ENCODE measurements at regions not wholly inside any gene's neighbourhood (a gene's known extent, or its start where the extent isn't known, plus 50 kb on each side); places are given as distances from the start of the nearest gene placed in this dataset.

DNA sequence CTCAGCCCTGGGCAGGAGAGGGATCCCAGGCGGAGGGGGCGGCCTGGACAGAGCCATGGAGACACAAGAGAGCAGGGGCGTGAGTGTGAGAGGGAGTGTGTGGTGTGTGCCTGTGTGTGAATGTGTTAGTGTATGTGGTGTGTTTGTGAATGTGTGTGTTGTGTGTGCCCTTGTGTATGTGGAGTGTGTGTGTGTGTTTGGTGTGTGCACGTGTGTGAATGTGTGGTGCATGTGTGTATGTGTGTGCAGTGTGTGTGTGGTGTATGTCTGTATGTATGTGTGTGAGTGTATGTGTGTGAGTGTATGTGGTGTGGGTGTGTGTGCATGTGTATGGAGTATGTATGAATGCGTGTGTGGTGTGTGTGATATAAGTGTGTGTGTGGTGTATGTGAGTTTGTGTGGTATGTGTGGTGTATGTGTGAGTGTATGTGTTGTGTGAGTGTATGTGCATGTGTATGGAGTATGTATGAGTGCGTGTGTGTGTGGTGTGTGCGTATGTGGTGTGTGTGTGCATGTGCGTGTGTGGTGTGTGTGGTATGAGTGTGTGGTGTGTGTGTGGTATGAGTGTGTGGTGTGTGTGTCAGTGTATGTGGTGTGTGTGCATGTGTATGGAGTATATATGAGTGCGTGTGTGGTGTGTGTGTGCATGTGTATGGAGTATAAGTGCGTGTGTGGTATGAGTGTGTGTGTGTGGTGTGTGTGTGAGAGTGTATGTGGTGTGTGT lies 175.2 kb upstream of the AFDN start:
- H3K79me2 ChIP-seq (ENCODE audit: insufficient read depth, low read length), result no peaks in the 10 kb centered on the region
- TF ChIP-seq, protein P1, sequence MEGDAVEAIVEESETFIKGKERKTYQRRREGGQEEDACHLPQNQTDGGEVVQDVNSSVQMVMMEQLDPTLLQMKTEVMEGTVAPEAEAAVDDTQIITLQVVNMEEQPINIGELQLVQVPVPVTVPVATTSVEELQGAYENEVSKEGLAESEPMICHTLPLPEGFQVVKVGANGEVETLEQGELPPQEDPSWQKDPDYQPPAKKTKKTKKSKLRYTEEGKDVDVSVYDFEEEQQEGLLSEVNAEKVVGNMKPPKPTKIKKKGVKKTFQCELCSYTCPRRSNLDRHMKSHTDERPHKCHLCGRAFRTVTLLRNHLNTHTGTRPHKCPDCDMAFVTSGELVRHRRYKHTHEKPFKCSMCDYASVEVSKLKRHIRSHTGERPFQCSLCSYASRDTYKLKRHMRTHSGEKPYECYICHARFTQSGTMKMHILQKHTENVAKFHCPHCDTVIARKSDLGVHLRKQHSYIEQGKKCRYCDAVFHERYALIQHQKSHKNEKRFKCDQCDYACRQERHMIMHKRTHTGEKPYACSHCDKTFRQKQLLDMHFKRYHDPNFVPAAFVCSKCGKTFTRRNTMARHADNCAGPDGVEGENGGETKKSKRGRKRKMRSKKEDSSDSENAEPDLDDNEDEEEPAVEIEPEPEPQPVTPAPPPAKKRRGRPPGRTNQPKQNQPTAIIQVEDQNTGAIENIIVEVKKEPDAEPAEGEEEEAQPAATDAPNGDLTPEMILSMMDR (IDR thresholded peaks at IDR 0.05; ENCODE audit: insufficient read depth, low read length, poor library complexity, severe bottlenecking), result no peak
- no peak for TF ChIP-seq EZH2phosphoT487 (conservative IDR thresholded peaks at IDR 0.05; ENCODE audit: low read length)
- no peak overlapping the region for H3K4me3 ChIP-seq (ENCODE audit: insufficient read depth, low read length, poor library complexity, severe bottlenecking)
- H4K20me1 ChIP-seq (ENCODE audit: low read depth, low read length), result no peaks in the 10 kb centered on the region
- no peaks in the 10 kb centered on the region for H3K9me3 ChIP-seq (ENCODE audit: insufficient read depth, low read length)
- no peak overlapping the region for H3K9ac ChIP-seq (ENCODE audit: low read length)
- H2AFZ ChIP-seq (ENCODE audit: low read depth, low read length, severe bottlenecking), result no peak overlapping the region
- H3K27me3 ChIP-seq (ENCODE audit: low read length), result no peaks in the 10 kb centered on the region
- no peaks in the 10 kb centered on the region for H3K9me2 ChIP-seq (replicated peaks; ENCODE audit: insufficient read depth, low read length)
- no peak overlapping the region for H3K4me2 ChIP-seq (ENCODE audit: low read depth, low read length, poor library complexity, severe bottlenecking)
- H3K27ac ChIP-seq (ENCODE audit: low read depth, low read length), result no peak overlapping the region
- H3K36me3 ChIP-seq (ENCODE audit: low read length), result no peaks in the 10 kb centered on the region
- no peaks in the 10 kb centered on the region for H3F3A ChIP-seq (ENCODE audit: insufficient read depth)

DNA sequence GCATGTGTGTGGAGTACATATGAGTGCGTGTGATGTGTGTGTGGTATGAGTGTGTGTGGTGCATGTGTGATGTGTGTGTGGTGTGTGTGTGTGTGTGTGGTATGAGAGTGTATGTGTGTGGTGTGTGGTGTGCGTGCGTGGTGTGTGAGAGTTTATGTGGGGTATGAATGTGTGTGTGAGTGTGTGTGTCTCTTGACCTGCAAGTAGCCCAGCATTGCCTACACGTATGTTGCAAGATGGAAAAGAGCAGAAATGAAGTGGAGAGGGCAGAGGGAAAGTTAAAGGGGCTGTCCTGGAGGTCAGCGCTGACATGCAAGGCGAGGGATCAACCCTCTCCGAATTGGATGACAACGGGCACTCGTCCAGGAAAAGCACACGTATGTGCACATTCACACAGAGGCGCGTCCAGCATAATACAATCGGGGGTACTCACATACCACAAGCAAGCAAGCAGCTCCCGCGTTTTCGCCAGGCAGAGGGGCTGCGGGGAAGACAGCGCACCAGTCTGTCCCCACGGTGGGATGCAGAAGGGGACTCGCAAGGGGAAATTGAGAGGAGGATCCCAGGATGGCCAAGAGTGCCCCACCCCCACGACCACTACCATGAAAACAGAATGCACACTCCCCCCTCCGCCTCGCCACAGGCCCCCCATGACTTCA lies 174.5 kb upstream of the AFDN start:
- H3K27me3 ChIP-seq (ENCODE audit: low read length), result no peaks in the 10 kb centered on the region
- TF ChIP-seq, protein P1 (IDR thresholded peaks at IDR 0.05; ENCODE audit: insufficient read depth, low read length, poor library complexity, severe bottlenecking), result no peak
- no peak for TF ChIP-seq EZH2phosphoT487 (conservative IDR thresholded peaks at IDR 0.05; ENCODE audit: low read length)
- H3K79me2 ChIP-seq (ENCODE audit: insufficient read depth, low read length), result no peaks in the 10 kb centered on the region
- no peak overlapping the region for H3K9ac ChIP-seq (ENCODE audit: low read length)
- no peaks in the 10 kb centered on the region for H3K36me3 ChIP-seq (ENCODE audit: low read length)
- no peak overlapping the region for H3K4me2 ChIP-seq (ENCODE audit: low read depth, low read length, poor library complexity, severe bottlenecking)
- no peak overlapping the region for H3K27ac ChIP-seq (ENCODE audit: low read depth, low read length)
- no peaks in the 10 kb centered on the region for H3K9me2 ChIP-seq (replicated peaks; ENCODE audit: insufficient read depth, low read length)
- H3K9me3 ChIP-seq (ENCODE audit: insufficient read depth, low read length), result no peaks in the 10 kb centered on the region
- no peak overlapping the region for H3K4me3 ChIP-seq (ENCODE audit: insufficient read depth, low read length, poor library complexity, severe bottlenecking)
- H2AFZ ChIP-seq (ENCODE audit: low read depth, low read length, severe bottlenecking), result no peak overlapping the region
- no peaks in the 10 kb centered on the region for H4K20me1 ChIP-seq (ENCODE audit: low read depth, low read length)
- H3F3A ChIP-seq (ENCODE audit: insufficient read depth), result no peaks in the 10 kb centered on the region

DNA sequence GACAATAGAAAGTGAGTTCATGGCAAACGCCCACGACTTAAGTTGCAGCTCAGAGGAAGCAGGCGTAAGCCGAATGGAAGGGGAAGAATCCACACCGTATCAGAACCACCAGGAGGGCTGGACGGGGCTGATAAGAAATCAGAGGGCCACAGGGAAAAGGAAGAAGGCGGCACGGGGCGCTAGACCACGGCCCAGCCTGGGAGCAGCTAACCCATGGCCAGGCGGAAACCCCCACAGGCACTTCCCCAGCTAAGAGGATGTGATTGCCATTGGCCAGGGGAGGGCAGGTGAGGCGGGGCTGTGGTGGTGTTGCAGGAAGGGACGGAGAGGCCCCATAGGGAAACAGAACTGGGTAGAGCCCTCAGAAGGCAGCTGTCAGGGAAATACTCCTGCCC lies 174.0 kb upstream of the AFDN start:
- no peak overlapping the region for H3K27ac ChIP-seq (ENCODE audit: low read depth, low read length)
- TF ChIP-seq, protein P1 (IDR thresholded peaks at IDR 0.05; ENCODE audit: insufficient read depth, low read length, poor library complexity, severe bottlenecking), result no peak
- TF ChIP-seq EZH2phosphoT487 (conservative IDR thresholded peaks at IDR 0.05; ENCODE audit: low read length), result no peak
- no peaks in the 10 kb centered on the region for H4K20me1 ChIP-seq (ENCODE audit: low read depth, low read length)
- no peak overlapping the region for H3K4me2 ChIP-seq (ENCODE audit: low read depth, low read length, poor library complexity, severe bottlenecking)
- H3K27me3 ChIP-seq (ENCODE audit: low read length), result no peaks in the 10 kb centered on the region
- no peak overlapping the region for H3K9ac ChIP-seq (ENCODE audit: low read length)
- H3K79me2 ChIP-seq (ENCODE audit: insufficient read depth, low read length), result no peaks in the 10 kb centered on the region
- H2AFZ ChIP-seq (ENCODE audit: low read depth, low read length, severe bottlenecking), result no peak overlapping the region
- no peaks in the 10 kb centered on the region for H3K9me3 ChIP-seq (ENCODE audit: insufficient read depth, low read length)
- H3K4me3 ChIP-seq (ENCODE audit: insufficient read depth, low read length, poor library complexity, severe bottlenecking), result no peak overlapping the region
- H3F3A ChIP-seq (ENCODE audit: insufficient read depth), result no peaks in the 10 kb centered on the region
- no peaks in the 10 kb centered on the region for H3K9me2 ChIP-seq (replicated peaks; ENCODE audit: insufficient read depth, low read length)
- H3K36me3 ChIP-seq (ENCODE audit: low read length), result no peaks in the 10 kb centered on the region
